Endodermal cell (in vitro differentiated cells): ENCODE measurements at regions not wholly inside any gene's neighbourhood (a gene's known extent, or its start where the extent isn't known, plus 50 kb on each side); places are given as distances from the start of the nearest gene placed in this dataset.

ENCODE experiments used
- DNase-seq: peaks from one replicate; pipeline ENCODE4 v3.0.0-alpha.2; 2017
- H3K27ac ChIP-seq: 2 replicates; pipeline ENCODE4 v1.5.1; 2013; ENCODE audit warnings: mild to moderate bottlenecking, low read depth, low read length, moderate library complexity
- H3K27me3 ChIP-seq: 2 replicates; pipeline ENCODE4 v1.6.1; 2013; ENCODE audit warnings: mild to moderate bottlenecking, low read length, moderate library complexity; ENCODE audit not compliant: insufficient read depth, control insufficient read depth, poor library complexity, severe bottlenecking
- H3K36me3 ChIP-seq: 2 replicates; pipeline ENCODE4 v1.7.0; 2013; ENCODE audit warnings: mild to moderate bottlenecking, low read length, moderate library complexity; ENCODE audit not compliant: control insufficient read depth, insufficient read depth
- H3K4me1 ChIP-seq: one replicate; pipeline ENCODE4 v1.7.0; 2013; ENCODE audit warnings: low read length; ENCODE audit not compliant: control insufficient read depth, insufficient read depth
- H3K4me3 ChIP-seq: 2 replicates; pipeline ENCODE4 v1.5.1; 2013; ENCODE audit warnings: mild to moderate bottlenecking, low read length, moderate library complexity
- H3K9ac ChIP-seq: 2 replicates; pipeline ENCODE4 v1.6.1; 2013; ENCODE audit warnings: mild to moderate bottlenecking, low read length, moderate library complexity; ENCODE audit not compliant: poor library complexity, severe bottlenecking; ENCODE audit errors: extremely low read depth
- H3K9me3 ChIP-seq: 2 replicates; pipeline ENCODE4 v1.6.1; 2013; ENCODE audit warnings: mild to moderate bottlenecking, low read length, moderate library complexity; ENCODE audit not compliant: control insufficient read depth
- H3K27ac Mint-ChIP-seq: 2 replicates; pipeline ENCODE4 v1.8.0; 2020; ENCODE audit warnings: mixed read lengths
- H3K27me3 Mint-ChIP-seq: 2 replicates; pipeline ENCODE4 v1.8.0; 2021; ENCODE audit warnings: mild to moderate bottlenecking, mixed read lengths; ENCODE audit not compliant: insufficient read depth
- H3K36me3 Mint-ChIP-seq: 2 replicates; pipeline ENCODE4 v1.8.0; 2020; ENCODE audit warnings: low read depth, mixed read lengths
- H3K4me1 Mint-ChIP-seq: 2 replicates; pipeline ENCODE4 v1.8.0; 2020; ENCODE audit warnings: mixed read lengths
- H3K4me3 Mint-ChIP-seq: 2 replicates; pipeline ENCODE4 v1.8.0; 2020; ENCODE audit warnings: mild to moderate bottlenecking, moderate library complexity, mixed read lengths
- H3K9me3 Mint-ChIP-seq: 2 replicates; pipeline ENCODE4 v1.8.0; 2020; ENCODE audit warnings: mild to moderate bottlenecking, mixed read lengths
- WGBS, 2 experiments: methylation state at CpG; one replicate each; pipeline versions ENCODE4 v1.1.5 to v1.1.7; 2013; ENCODE audit warnings: missing lambda C conversion rate in 2 of 2, mixed read lengths in 1 of 2; ENCODE audit not compliant: insufficient coverage in 1 of 2, insufficient read length in 1 of 2; 5-methylcytosine and 5-hydroxymethylcytosine counted together
- TF ChIP-seq, protein P1 (sequence below): fragments of 200-600 bp; sonication (generic); conservative IDR thresholded peaks from 2 replicates; pipeline ENCODE4 v1.5.0; 2021; ENCODE audit warnings: antibody characterized with exemption, mild to moderate bottlenecking

DNA sequence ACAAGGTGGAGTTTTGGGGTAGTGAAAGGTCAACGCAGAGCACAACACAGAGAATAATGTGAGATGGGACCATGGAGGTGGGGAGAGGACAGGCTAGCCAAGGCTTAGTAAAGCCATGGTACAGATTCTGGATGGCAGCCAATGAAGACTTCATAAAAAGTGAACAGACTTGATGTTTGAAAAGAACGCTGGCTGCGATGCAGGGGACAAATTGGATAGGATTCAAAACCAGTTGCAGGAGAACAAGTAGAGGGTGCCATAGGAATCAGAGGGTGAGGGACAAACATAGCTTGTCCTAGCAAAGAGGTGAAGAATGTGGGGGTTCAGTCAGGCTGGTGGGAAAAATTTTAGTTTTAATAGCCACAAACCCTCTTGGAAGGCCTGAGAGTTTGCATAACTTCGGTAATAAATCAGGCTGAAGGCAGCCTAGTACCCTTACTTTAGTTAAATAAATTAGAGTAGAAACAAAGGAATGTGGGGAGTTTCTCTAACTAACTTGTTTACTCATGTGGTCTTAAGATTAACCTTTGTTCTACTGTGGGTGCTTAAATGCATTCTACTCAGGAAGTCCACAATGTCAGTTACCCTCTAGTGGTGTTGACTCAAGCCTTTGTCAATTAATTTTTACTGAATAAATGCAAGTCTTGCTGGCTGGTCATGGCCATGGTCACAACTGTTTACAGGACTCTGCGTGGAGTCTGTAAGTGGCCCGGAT is 216.4 kb downstream of the C6orf118 start:
- no peak overlapping the region for H3K27ac ChIP-seq
- no peak overlapping the region for H3K4me3 ChIP-seq
- TF ChIP-seq, protein P1, sequence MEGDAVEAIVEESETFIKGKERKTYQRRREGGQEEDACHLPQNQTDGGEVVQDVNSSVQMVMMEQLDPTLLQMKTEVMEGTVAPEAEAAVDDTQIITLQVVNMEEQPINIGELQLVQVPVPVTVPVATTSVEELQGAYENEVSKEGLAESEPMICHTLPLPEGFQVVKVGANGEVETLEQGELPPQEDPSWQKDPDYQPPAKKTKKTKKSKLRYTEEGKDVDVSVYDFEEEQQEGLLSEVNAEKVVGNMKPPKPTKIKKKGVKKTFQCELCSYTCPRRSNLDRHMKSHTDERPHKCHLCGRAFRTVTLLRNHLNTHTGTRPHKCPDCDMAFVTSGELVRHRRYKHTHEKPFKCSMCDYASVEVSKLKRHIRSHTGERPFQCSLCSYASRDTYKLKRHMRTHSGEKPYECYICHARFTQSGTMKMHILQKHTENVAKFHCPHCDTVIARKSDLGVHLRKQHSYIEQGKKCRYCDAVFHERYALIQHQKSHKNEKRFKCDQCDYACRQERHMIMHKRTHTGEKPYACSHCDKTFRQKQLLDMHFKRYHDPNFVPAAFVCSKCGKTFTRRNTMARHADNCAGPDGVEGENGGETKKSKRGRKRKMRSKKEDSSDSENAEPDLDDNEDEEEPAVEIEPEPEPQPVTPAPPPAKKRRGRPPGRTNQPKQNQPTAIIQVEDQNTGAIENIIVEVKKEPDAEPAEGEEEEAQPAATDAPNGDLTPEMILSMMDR: no peak
- no peak for DNase-seq
- H3K4me1 ChIP-seq: no peaks in the 10 kb centered on the region
- Mint-ChIP-seq H3K27ac (no peak overlapping the region), H3K4me1 (no peaks in the 10 kb centered on the region), H3K9me3 (peaks cover 31% of the 10 kb centered on the region), H3K36me3 (no peaks in the 10 kb centered on the region), H3K4me3 (no peak overlapping the region), H3K27me3 (no peaks in the 10 kb centered on the region)
- H3K9me3 ChIP-seq: peaks cover 25% of the 10 kb centered on the region
- no peaks in the 10 kb centered on the region for H3K36me3 ChIP-seq
- 95% methylated on average over 3 to 6 of the region's 6 CpGs for WGBS, 2 experiments
- no peak overlapping the region for H3K9ac ChIP-seq
- H3K27me3 ChIP-seq: no peaks in the 10 kb centered on the region

DNA sequence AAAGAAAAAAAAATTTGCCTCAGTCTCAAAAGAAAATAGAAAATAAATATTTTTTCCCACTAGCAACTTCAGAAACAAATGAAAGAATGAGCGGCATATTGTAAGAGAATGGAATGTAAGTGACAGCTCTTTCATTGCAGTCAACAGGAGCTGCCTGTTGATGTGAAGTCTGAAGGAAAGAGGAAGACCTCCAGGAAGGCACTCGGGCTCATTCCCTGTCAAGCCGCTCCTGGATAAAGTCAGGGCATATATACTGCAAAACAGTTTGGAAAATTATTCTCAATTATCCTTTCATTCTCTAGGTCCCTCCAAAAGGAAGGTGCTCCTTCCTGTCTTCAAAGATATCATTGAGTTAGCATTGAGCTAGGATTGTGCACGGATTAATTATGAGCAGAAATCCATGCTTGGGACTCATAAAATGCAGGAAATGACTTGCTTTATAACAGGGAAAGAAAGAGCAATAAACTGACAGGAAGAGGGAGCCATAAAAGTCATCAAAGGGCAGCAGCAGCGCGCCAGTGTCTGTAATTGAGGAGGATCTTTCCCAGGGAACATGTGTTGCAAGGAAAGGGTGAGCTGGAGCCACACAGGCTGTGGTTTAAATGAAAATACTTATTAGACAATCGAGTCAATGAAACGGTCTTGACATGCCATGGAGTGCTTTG is 218.2 kb downstream of the C6orf118 start:
- Histone ChIP-seq H3K36me3 (no peaks in the 10 kb centered on the region), H3K4me3 (no peak overlapping the region), H3K27me3 (no peaks in the 10 kb centered on the region), H3K9me3 (peaks cover 25% of the 10 kb centered on the region), H3K4me1 (no peaks in the 10 kb centered on the region), H3K27ac (no peak overlapping the region), H3K9ac (no peak overlapping the region)
- H3K4me3 Mint-ChIP-seq: no peak overlapping the region
- WGBS, 2 experiments: 87 to 90% methylated on average over 7 to 8 of the region's 8 CpGs
- DNase-seq: no peak
- TF ChIP-seq, protein P1: no peak
- no peaks in the 10 kb centered on the region for H3K27me3 Mint-ChIP-seq
- H3K36me3 Mint-ChIP-seq: no peaks in the 10 kb centered on the region
- H3K27ac Mint-ChIP-seq: no peak overlapping the region
- no peaks in the 10 kb centered on the region for H3K4me1 Mint-ChIP-seq
- peaks cover 31% of the 10 kb centered on the region for H3K9me3 Mint-ChIP-seq

DNA sequence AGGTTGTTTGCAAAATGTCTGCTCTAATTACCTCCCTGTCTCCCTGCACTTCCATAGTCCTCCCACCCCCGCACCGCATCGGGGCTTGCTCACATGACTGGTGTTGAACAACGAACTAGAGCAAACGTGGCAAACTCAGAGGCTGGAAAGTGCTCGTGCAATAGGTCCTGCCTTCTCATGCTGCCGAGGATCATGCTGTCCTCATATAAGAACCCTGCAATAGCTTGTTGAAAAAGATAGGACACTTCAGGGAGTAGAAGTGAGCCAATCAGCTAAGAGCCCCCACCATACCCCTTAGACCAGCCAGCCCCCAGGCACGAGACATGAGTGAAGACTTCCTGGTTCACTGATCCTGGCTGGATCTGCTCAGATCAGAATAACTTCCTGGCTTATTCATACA is 219.2 kb downstream of the C6orf118 start:
- TF ChIP-seq, protein P1: no peak
- H3K27ac Mint-ChIP-seq: no peak overlapping the region
- Histone ChIP-seq H3K27me3 (no peaks in the 10 kb centered on the region), H3K36me3 (no peaks in the 10 kb centered on the region), H3K4me1 (no peaks in the 10 kb centered on the region), H3K27ac (no peak overlapping the region), H3K9me3 (peaks cover 25% of the 10 kb centered on the region), H3K4me3 (no peak overlapping the region), H3K9ac (no peak overlapping the region)
- H3K36me3 Mint-ChIP-seq: no peaks in the 10 kb centered on the region
- H3K4me3 Mint-ChIP-seq: no peak overlapping the region
- no peak for DNase-seq
- 86 to 89% methylated on average over 7 to 8 of the region's 8 CpGs for WGBS, 2 experiments
- no peaks in the 10 kb centered on the region for H3K27me3 Mint-ChIP-seq
- H3K9me3 Mint-ChIP-seq: peaks cover 27% of the 10 kb centered on the region
- no peaks in the 10 kb centered on the region for H3K4me1 Mint-ChIP-seq
